ENCODE measurements at regions not wholly inside any gene's neighbourhood (a gene's known extent, or its start where the extent isn't known, plus 50 kb on each side); places are given as distances from the start of the nearest gene placed in this dataset.

GRCh38 chr18:9016633-9017166 is 85.8 kb upstream of the NDUFV2 start:
- Histone ChIP-seq H3K9me3 (ENCODE audit: control insufficient read depth, insufficient read depth, low read depth, low read length) (no peaks in the 10 kb centered on the region), H3K36me3 (ENCODE audit: control insufficient read depth in 2 of 2, insufficient read depth in 1 of 2, low read length in 2 of 2) (no peaks in the 10 kb centered on the region), H3K27ac (ENCODE audit: extremely low read depth, low read depth, low read length) (peak overlapping the region; percentile 49), H3K4me3 (ENCODE audit: low read depth, low read length) (no peak overlapping the region), H3K4me1 (ENCODE audit: control insufficient read depth, insufficient read depth, low read length) (no peaks in the 10 kb centered on the region)
- TF ChIP-seq GLI2 (tag by site-specific recombination; IDR thresholded peaks at IDR 0.05; ENCODE audit: borderline replicate concordance, low read depth) (no peak), OSR2 (tag by site-specific recombination; IDR thresholded peaks at IDR 0.05) (no peak), ZNF214 (tag by site-specific recombination; IDR thresholded peaks at IDR 0.05; ENCODE audit: borderline replicate concordance) (no peak), ZNF175 (tag by site-specific recombination; IDR thresholded peaks at IDR 0.05) (no peak), OVOL3 (tag by site-specific recombination; IDR thresholded peaks at IDR 0.05) (no peak)
- CTCF ChIA-PET, result interaction anchor here (0.7 to 1.2 kb wide), 2 partner anchors 25 to 84 kb away, joined by 4 to 5 read pairs; no protein-coding TSS in a partner anchor
- POLR2A ChIA-PET, result interaction anchor here (0.6 to 1.4 kb wide), 3 partner anchors 18 to 318 kb away, joined by 3 to 4 read pairs (median 3); partner anchors contain the start of genes NDUFV2 and TWSG1

GRCh38 chr18:9017167-9017904 is 85.2 kb upstream of the NDUFV2 start:
- H3K4me3 ChIP-seq (ENCODE audit: low read depth, low read length), result no peak overlapping the region
- CTCF ChIA-PET, result interaction anchor here (0.5 to 1.2 kb wide), 3 partner anchors 26 to 535 kb away, joined by 4 to 5 read pairs (median 4); no protein-coding TSS in a partner anchor

GRCh38 chr18:9017905-9018227 is 84.6 kb upstream of the NDUFV2 start:
- no peaks in the 10 kb centered on the region for H3K9me3 ChIP-seq (ENCODE audit: control insufficient read depth, insufficient read depth, low read depth, low read length)
- H3K36me3 ChIP-seq (ENCODE audit: control insufficient read depth in 2 of 2, insufficient read depth in 1 of 2, low read length in 2 of 2), result no peaks in the 10 kb centered on the region
- POLR2A ChIA-PET, result no interaction called here
- TF ChIP-seq MYNN (tag by site-specific recombination; IDR thresholded peaks at IDR 0.05; ENCODE audit: borderline replicate concordance) (no peak), PRDM1 (tag by site-specific recombination; IDR thresholded peaks at IDR 0.05) (no peak), MEIS1 (CRISPR knock-in tag; IDR thresholded peaks at IDR 0.05; ENCODE audit: borderline replicate concordance) (no peak), ZNF580 (tag by site-specific recombination; IDR thresholded peaks at IDR 0.05) (no peak), ZNF174 (tag by site-specific recombination; IDR thresholded peaks at IDR 0.05) (no peak), ZNF16 (tag by site-specific recombination; IDR thresholded peaks at IDR 0.05; ENCODE audit: low read depth) (no peak), ZNF768 (tag by site-specific recombination; IDR thresholded peaks at IDR 0.05) (no peak), ZNF561 (tag by site-specific recombination; IDR thresholded peaks at IDR 0.05; ENCODE audit: borderline replicate concordance) (no peak)
- H3K4me1 ChIP-seq (ENCODE audit: control insufficient read depth, insufficient read depth, low read length), result no peaks in the 10 kb centered on the region
- H3K27ac ChIP-seq (ENCODE audit: extremely low read depth, low read depth, low read length), result no peak overlapping the region; the same call in 1 of the 2 replicates
- H3K4me3 ChIP-seq (ENCODE audit: low read depth, low read length), result no peak overlapping the region
- CTCF ChIA-PET, result interaction anchor here (1.2 kb wide), 1 partner anchor 26 kb away, joined by 4 read pairs; no protein-coding TSS in a partner anchor

More at GRCh38 chr18:9017167-9017904, 85.2 kb upstream of the NDUFV2 start:
- peak overlapping the region; percentile 49 for H3K27ac ChIP-seq (ENCODE audit: extremely low read depth, low read depth, low read length)
- H3K36me3 ChIP-seq (ENCODE audit: control insufficient read depth in 2 of 2, insufficient read depth in 1 of 2, low read length in 2 of 2), result no peaks in the 10 kb centered on the region
- POLR2A ChIA-PET, result interaction anchor here (0.6 to 1.4 kb wide), 3 partner anchors 18 to 317 kb away, joined by 3 to 4 read pairs (median 3); partner anchors contain the start of genes NDUFV2 and TWSG1
- H3K9me3 ChIP-seq (ENCODE audit: control insufficient read depth, insufficient read depth, low read depth, low read length), result no peaks in the 10 kb centered on the region
- TF ChIP-seq ZNF175 (tag by site-specific recombination; IDR thresholded peaks at IDR 0.05) (no peak), ZIC2 (tag by site-specific recombination; IDR thresholded peaks at IDR 0.05) (peak; percentile 68)
- no peaks in the 10 kb centered on the region for H3K4me1 ChIP-seq (ENCODE audit: control insufficient read depth, insufficient read depth, low read length)

- POLR2A ChIA-PET, result no interaction called here
These were observed 83.4 kb upstream of the NDUFV2 start for GRCh38 chr18:9019135-9019534.

More at GRCh38 chr18:9019135-9019534, 83.4 kb upstream of the NDUFV2 start:
- TF ChIP-seq REST (tag by site-specific recombination; IDR thresholded peaks at IDR 0.05), result no peak
- no peak for TF ChIP-seq GLI2 (tag by site-specific recombination; IDR thresholded peaks at IDR 0.05; ENCODE audit: borderline replicate concordance, low read depth)
- TF ChIP-seq KLF16 (tag by site-specific recombination; IDR thresholded peaks at IDR 0.05), result no peak
- no peak for TF ChIP-seq KLF10 (tag by site-specific recombination; IDR thresholded peaks at IDR 0.05)
- no peak for TF ChIP-seq MEIS1 (CRISPR knock-in tag; IDR thresholded peaks at IDR 0.05; ENCODE audit: borderline replicate concordance)
- 0 out of 2 replicates have a peak, but pooled peaks have one; percentile 27 for TF ChIP-seq ZNF146 (tag by site-specific recombination; IDR thresholded peaks at IDR 0.05)
- no peak overlapping the region for H3K27ac ChIP-seq (ENCODE audit: extremely low read depth, low read depth, low read length)
- no peaks in the 10 kb centered on the region for H3K36me3 ChIP-seq (ENCODE audit: control insufficient read depth in 2 of 2, insufficient read depth in 1 of 2, low read length in 2 of 2)
- H3K4me1 ChIP-seq (ENCODE audit: control insufficient read depth, insufficient read depth, low read length), result no peaks in the 10 kb centered on the region
- no peak overlapping the region for H3K4me3 ChIP-seq (ENCODE audit: low read depth, low read length)
- CTCF ChIA-PET, result interaction anchor here (0.6 to 0.7 kb wide), 2 partner anchors 366 to 1255 kb away, joined by 3 read pairs; no protein-coding TSS in a partner anchor
- H3K9me3 ChIP-seq (ENCODE audit: control insufficient read depth, insufficient read depth, low read depth, low read length), result no peaks in the 10 kb centered on the region
